ENCODE measurements at regions not wholly inside any gene's neighbourhood (a gene's known extent, or its start where the extent isn't known, plus 50 kb on each side); places are given as distances from the start of the nearest gene placed in this dataset.

DNA sequence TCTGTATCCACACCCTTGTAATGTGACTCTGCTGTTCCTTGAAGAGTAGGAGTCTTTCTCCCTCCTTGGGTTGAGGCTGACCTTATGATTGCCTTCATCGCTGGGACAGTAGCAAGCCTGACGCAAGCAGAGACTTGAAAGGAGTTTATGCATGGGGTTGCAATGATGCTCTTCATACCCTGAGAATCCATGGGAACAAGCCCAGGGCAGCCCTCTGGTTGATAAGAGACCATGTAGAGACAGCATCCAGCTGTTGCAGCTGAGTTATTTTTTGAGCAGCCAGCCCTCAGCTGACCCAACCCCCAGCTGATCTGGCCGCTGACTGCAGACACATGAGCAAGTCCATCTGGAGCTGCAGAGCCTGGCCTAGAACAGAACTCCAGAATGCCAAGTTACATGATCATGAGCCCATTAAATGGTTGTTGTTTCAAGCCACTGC is 60.6 kb upstream of the ARNT2 start:
- TF ChIP-seq, protein P1, sequence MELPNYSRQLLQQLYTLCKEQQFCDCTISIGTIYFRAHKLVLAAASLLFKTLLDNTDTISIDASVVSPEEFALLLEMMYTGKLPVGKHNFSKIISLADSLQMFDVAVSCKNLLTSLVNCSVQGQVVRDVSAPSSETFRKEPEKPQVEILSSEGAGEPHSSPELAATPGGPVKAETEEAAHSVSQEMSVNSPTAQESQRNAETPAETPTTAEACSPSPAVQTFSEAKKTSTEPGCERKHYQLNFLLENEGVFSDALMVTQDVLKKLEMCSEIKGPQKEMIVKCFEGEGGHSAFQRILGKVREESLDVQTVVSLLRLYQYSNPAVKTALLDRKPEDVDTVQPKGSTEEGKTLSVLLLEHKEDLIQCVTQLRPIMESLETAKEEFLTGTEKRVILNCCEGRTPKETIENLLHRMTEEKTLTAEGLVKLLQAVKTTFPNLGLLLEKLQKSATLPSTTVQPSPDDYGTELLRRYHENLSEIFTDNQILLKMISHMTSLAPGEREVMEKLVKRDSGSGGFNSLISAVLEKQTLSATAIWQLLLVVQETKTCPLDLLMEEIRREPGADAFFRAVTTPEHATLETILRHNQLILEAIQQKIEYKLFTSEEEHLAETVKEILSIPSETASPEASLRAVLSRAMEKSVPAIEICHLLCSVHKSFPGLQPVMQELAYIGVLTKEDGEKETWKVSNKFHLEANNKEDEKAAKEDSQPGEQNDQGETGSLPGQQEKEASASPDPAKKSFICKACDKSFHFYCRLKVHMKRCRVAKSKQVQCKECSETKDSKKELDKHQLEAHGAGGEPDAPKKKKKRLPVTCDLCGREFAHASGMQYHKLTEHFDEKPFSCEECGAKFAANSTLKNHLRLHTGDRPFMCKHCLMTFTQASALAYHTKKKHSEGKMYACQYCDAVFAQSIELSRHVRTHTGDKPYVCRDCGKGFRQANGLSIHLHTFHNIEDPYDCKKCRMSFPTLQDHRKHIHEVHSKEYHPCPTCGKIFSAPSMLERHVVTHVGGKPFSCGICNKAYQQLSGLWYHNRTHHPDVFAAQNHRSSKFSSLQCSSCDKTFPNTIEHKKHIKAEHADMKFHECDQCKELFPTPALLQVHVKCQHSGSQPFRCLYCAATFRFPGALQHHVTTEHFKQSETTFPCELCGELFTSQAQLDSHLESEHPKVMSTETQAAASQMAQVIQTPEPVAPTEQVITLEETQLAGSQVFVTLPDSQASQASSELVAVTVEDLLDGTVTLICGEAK (IDR thresholded peaks at IDR 0.05) = no peak
- TF ChIP-seq, protein P1 (CRISPR knock-in tag; IDR thresholded peaks at IDR 0.05) = no peak
- no peak for TF ChIP-seq DR1 (CRISPR knock-in tag; IDR thresholded peaks at IDR 0.05)
- no peak for TF ChIP-seq SP1 (IDR thresholded peaks at IDR 0.05)
- TF ChIP-seq SP1 (CRISPR knock-in tag; IDR thresholded peaks at IDR 0.05) = no peak
- TF ChIP-seq, protein P2, sequence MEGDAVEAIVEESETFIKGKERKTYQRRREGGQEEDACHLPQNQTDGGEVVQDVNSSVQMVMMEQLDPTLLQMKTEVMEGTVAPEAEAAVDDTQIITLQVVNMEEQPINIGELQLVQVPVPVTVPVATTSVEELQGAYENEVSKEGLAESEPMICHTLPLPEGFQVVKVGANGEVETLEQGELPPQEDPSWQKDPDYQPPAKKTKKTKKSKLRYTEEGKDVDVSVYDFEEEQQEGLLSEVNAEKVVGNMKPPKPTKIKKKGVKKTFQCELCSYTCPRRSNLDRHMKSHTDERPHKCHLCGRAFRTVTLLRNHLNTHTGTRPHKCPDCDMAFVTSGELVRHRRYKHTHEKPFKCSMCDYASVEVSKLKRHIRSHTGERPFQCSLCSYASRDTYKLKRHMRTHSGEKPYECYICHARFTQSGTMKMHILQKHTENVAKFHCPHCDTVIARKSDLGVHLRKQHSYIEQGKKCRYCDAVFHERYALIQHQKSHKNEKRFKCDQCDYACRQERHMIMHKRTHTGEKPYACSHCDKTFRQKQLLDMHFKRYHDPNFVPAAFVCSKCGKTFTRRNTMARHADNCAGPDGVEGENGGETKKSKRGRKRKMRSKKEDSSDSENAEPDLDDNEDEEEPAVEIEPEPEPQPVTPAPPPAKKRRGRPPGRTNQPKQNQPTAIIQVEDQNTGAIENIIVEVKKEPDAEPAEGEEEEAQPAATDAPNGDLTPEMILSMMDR (CRISPR knock-in tag; IDR thresholded peaks at IDR 0.05) = no peak
- TF ChIP-seq, protein P3, sequence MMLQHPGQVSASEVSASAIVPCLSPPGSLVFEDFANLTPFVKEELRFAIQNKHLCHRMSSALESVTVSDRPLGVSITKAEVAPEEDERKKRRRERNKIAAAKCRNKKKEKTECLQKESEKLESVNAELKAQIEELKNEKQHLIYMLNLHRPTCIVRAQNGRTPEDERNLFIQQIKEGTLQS (CRISPR knock-in tag; IDR thresholded peaks at IDR 0.05) = no peak
